AG09309 (cell line): ENCODE measurements at regions not wholly inside any gene's neighbourhood (a gene's known extent, or its start where the extent isn't known, plus 50 kb on each side); places are given as distances from the start of the nearest gene placed in this dataset.
"Not testable (repeated sequence)": the region's sequence is repeated elsewhere in the genome, so short reads cannot be mapped to it uniquely, and the experiment has no call there.

Experiments used
- DNase-seq: peaks from one replicate; pipeline ENCODE4 v3.0.0-alpha.2; 2010; ENCODE audit warnings: low read depth
- H3K4me3 ChIP-seq: 2 replicates; pipeline ENCODE4 v1.5.1; 2011; ENCODE audit warnings: mild to moderate bottlenecking, low read depth, low read length, moderate library complexity; ENCODE audit not compliant: control insufficient read depth
- CTCF ChIP-seq: IDR thresholded peaks from 2 replicates; pipeline ENCODE4 v1.5.1; 2011; ENCODE audit warnings: mild to moderate bottlenecking, low read depth, low read length, inconsistent platforms; ENCODE audit not compliant: insufficient read depth, control insufficient read depth; ENCODE audit errors: missing control alignments

- no peak overlapping the region for H3K4me3 ChIP-seq
- TF ChIP-seq CTCF: no peak
- peak; percentile 11 for DNase-seq
Measured at GRCh38 chr3:75272691-75273090, 391.4 kb upstream of the FRG2C start.

- not testable (repeated sequence) for H3K4me3 ChIP-seq
- DNase-seq: peak; percentile 55
Measured at GRCh38 chr3:75285531-75286148, 378.5 kb upstream of the FRG2C start.

- not testable (repeated sequence) for DNase-seq, H3K4me3 ChIP-seq
Measured at GRCh38 chr3:75288972-75289574, 375.1 kb upstream of the FRG2C start.

GRCh38 chr3:75294124-75294523 is 370.0 kb upstream of the FRG2C start:
- peak; percentile 74 for TF ChIP-seq CTCF
- H3K4me3 ChIP-seq: no peak overlapping the region
- no peak for DNase-seq

GRCh38 chr3:75295013-75295412 is 369.1 kb upstream of the FRG2C start:
- no peak for TF ChIP-seq CTCF
- no peak overlapping the region for H3K4me3 ChIP-seq
- DNase-seq: no peak

GRCh38 chr3:75296858-75297257 is 367.3 kb upstream of the FRG2C start:
- no peak for DNase-seq
- no peak for TF ChIP-seq CTCF
- no peak overlapping the region for H3K4me3 ChIP-seq

GRCh38 chr3:75300606-75301005 is 363.5 kb upstream of the FRG2C start:
- no peak overlapping the region for H3K4me3 ChIP-seq
- TF ChIP-seq CTCF: no peak
- no peak for DNase-seq

GRCh38 chr3:75301050-75301449 is 363.1 kb upstream of the FRG2C start:
- DNase-seq, H3K4me3 ChIP-seq: not testable (repeated sequence)
